ENCODE measurements at regions not wholly inside any gene's neighbourhood (a gene's known extent, or its start where the extent isn't known, plus 50 kb on each side); places are given as distances from the start of the nearest gene placed in this dataset.
A peak's percentile ranks its signal among the peaks of the same experiment; 100 is the strongest.

DNA sequence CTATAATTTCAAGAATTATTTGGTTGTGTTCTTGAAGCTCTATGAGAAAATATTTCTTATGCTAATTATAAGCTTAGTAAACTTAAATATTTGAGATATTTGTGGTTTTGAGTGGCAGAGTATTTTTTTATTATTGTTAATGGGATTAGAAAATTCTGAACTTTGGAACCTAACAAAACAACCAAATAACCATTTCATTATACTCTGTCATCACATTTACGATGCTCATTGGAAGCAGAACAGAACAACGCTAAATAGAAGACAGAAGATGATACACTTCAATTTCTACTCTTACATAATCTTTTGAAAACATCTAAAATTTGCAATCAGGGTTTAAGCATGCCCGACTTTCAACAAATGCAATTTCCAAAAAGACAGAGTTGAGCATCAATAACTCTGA, 270.2 kb downstream of the PTPRC start:
- H3K4me2 ChIP-seq = peak overlapping the region; percentile 12; the same call in 1 of the 2 replicates
- no peaks in the 10 kb centered on the region; the same call in 1 of the 2 replicates for H3K36me3 ChIP-seq (ENCODE audit: insufficient read depth)
- H3K79me2 ChIP-seq (ENCODE audit: insufficient read depth, low read depth) = peaks cover 98% of the 10 kb centered on the region
- no peaks in the 10 kb centered on the region for H3K27me3 ChIP-seq (ENCODE audit: insufficient read depth, low read depth)
- peaks cover 99% of the 10 kb centered on the region for H3K4me1 ChIP-seq (ENCODE audit: low read depth, poor library complexity, severe bottlenecking)
- H2AFZ ChIP-seq (ENCODE audit: low read depth) = no peak overlapping the region
- H3K27ac ChIP-seq = no peak overlapping the region; the same call in 1 of the 2 replicates
- no peak overlapping the region for H3K4me3 ChIP-seq (IDR thresholded peaks at IDR 0.05; ENCODE audit: insufficient read depth, low read depth, low read length)
- TF ChIP-seq, protein P1, sequence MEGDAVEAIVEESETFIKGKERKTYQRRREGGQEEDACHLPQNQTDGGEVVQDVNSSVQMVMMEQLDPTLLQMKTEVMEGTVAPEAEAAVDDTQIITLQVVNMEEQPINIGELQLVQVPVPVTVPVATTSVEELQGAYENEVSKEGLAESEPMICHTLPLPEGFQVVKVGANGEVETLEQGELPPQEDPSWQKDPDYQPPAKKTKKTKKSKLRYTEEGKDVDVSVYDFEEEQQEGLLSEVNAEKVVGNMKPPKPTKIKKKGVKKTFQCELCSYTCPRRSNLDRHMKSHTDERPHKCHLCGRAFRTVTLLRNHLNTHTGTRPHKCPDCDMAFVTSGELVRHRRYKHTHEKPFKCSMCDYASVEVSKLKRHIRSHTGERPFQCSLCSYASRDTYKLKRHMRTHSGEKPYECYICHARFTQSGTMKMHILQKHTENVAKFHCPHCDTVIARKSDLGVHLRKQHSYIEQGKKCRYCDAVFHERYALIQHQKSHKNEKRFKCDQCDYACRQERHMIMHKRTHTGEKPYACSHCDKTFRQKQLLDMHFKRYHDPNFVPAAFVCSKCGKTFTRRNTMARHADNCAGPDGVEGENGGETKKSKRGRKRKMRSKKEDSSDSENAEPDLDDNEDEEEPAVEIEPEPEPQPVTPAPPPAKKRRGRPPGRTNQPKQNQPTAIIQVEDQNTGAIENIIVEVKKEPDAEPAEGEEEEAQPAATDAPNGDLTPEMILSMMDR (conservative IDR thresholded peaks at IDR 0.05; ENCODE audit: low read depth, low read length) = no peak
- H4K20me1 ChIP-seq (ENCODE audit: insufficient read depth) = no peaks in the 10 kb centered on the region; the same call in 1 of the 2 replicates
- no peak overlapping the region for H3K9ac ChIP-seq

DNA sequence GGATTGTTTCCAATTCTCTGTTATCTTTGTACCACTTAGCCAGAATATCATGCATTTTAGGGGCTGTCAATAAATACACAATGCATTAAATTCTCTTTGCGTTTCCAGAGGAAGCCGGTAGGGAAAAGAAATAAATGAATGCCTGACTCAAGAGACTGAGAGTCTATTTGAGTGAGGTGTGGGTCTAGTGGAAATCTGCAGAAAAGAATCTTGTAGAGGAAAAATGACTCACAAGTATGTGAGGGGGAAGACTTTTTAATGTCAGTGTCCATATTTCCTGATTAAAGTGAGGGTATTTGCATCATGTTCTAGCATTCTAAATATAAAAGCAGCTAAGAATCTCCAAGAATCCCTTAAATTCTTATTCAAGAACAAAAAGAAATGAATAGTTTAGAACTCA, 271.1 kb downstream of the PTPRC start:
- H3K4me1 ChIP-seq (ENCODE audit: low read depth, poor library complexity, severe bottlenecking) = peaks cover 99% of the 10 kb centered on the region
- peak overlapping the region; percentile 6; the same call in 1 of the 2 replicates for H3K4me2 ChIP-seq
- H4K20me1 ChIP-seq (ENCODE audit: insufficient read depth) = no peaks in the 10 kb centered on the region; the same call in 1 of the 2 replicates
- H3K9ac ChIP-seq = no peak overlapping the region
- TF ChIP-seq, protein P1 (conservative IDR thresholded peaks at IDR 0.05; ENCODE audit: low read depth, low read length) = no peak
- no peaks in the 10 kb centered on the region; the same call in 1 of the 2 replicates for H3K36me3 ChIP-seq (ENCODE audit: insufficient read depth)
- peaks cover 98% of the 10 kb centered on the region for H3K79me2 ChIP-seq (ENCODE audit: insufficient read depth, low read depth)
- peak overlapping the region; percentile 3; the same call in 1 of the 2 replicates for H3K27ac ChIP-seq
- H3K27me3 ChIP-seq (ENCODE audit: insufficient read depth, low read depth) = no peaks in the 10 kb centered on the region
- no peak overlapping the region for H3K4me3 ChIP-seq (IDR thresholded peaks at IDR 0.05; ENCODE audit: insufficient read depth, low read depth, low read length)
- H2AFZ ChIP-seq (ENCODE audit: low read depth) = no peak overlapping the region

DNA sequence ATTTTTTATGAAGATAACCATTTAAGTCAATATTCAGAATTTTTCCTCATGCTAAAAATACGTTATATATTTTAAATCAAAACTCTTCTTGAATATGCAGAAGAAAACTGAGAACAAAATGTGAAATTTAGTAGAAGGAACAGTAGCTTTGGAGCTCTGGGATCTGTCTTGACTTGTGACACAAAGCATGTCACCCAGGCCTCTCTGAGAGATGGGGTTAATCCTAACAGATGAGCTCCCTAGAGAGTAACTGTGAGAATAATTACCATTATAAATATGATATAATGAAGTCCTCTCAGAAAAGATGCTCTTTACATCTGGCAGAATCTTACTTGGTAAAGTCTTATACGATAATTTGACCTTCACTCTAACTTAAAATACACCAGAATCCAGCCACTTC, 272.0 kb downstream of the PTPRC start:
- peak overlapping the region; percentile 6; the same call in 1 of the 2 replicates for H3K27ac ChIP-seq
- H3K79me2 ChIP-seq (ENCODE audit: insufficient read depth, low read depth) = peaks cover 98% of the 10 kb centered on the region
- TF ChIP-seq, protein P1 (conservative IDR thresholded peaks at IDR 0.05; ENCODE audit: low read depth, low read length) = no peak
- no peak overlapping the region for H3K4me2 ChIP-seq
- no peaks in the 10 kb centered on the region; the same call in 1 of the 2 replicates for H4K20me1 ChIP-seq (ENCODE audit: insufficient read depth)
- no peak overlapping the region for H2AFZ ChIP-seq (ENCODE audit: low read depth)
- no peaks in the 10 kb centered on the region; the same call in 1 of the 2 replicates for H3K36me3 ChIP-seq (ENCODE audit: insufficient read depth)
- no peaks in the 10 kb centered on the region for H3K27me3 ChIP-seq (ENCODE audit: insufficient read depth, low read depth)
- peaks cover 99% of the 10 kb centered on the region for H3K4me1 ChIP-seq (ENCODE audit: low read depth, poor library complexity, severe bottlenecking)
- H3K4me3 ChIP-seq (IDR thresholded peaks at IDR 0.05; ENCODE audit: insufficient read depth, low read depth, low read length) = no peak overlapping the region
- H3K9ac ChIP-seq = no peak overlapping the region

DNA sequence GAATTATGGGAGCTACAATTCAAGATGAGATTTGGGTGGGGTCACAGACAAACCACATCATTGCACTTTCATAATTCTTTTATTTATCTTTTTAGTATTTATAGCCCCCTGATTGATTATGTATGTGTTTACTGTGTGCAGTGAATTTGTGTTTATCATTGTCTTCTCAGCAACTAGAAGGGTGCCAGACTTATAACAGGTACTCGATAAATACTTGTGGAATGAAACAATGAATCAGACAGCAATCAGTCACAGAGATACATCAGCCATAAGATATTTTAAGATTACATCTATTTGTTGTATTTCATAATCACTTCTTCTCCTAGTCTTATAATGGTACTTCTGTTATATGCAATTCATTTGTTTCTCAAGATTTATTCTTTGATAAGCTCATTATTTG, 273.2 kb downstream of the PTPRC start:
- Histone ChIP-seq H3K27me3 (ENCODE audit: insufficient read depth, low read depth) (no peaks in the 10 kb centered on the region), H2AFZ (ENCODE audit: low read depth) (no peak overlapping the region), H3K4me1 (ENCODE audit: low read depth, poor library complexity, severe bottlenecking) (peaks cover 99% of the 10 kb centered on the region), H3K27ac (no peak overlapping the region), H3K36me3 (ENCODE audit: insufficient read depth) (no peaks in the 10 kb centered on the region; the same call in 1 of the 2 replicates), H4K20me1 (ENCODE audit: insufficient read depth) (no peaks in the 10 kb centered on the region; the same call in 1 of the 2 replicates), H3K4me3 (IDR thresholded peaks at IDR 0.05; ENCODE audit: insufficient read depth, low read depth, low read length) (no peak overlapping the region), H3K4me2 (no peak overlapping the region), H3K79me2 (ENCODE audit: insufficient read depth, low read depth) (peaks cover 98% of the 10 kb centered on the region), H3K9ac (no peak overlapping the region)
- TF ChIP-seq, protein P1 (conservative IDR thresholded peaks at IDR 0.05; ENCODE audit: low read depth, low read length) = no peak
